Fibroblast of skin of left quadriceps (primary cell): ENCODE measurements at regions not wholly inside any gene's neighbourhood (a gene's known extent, or its start where the extent isn't known, plus 50 kb on each side); places are given as distances from the start of the nearest gene placed in this dataset.
A peak's percentile ranks its signal among the peaks of the same experiment; 100 is the strongest.

Experiments used
- DNase-seq, 2 experiments: peaks; one replicate each; pipeline ENCODE4 v3.0.0-alpha.2; 2013; ENCODE audit warnings: low read depth in 2 of 2

GRCh38 chr13:67726979-67727378, 496.8 kb upstream of the PCDH9 start:
- DNase-seq, result no peak

GRCh38 chr13:67725999-67726398, 495.9 kb upstream of the PCDH9 start:
- DNase-seq, result no peak

- DNase-seq, result no peak
Measured at GRCh38 chr13:67713571-67713970, 483.4 kb upstream of the PCDH9 start.

- no peak for DNase-seq
Measured at GRCh38 chr13:67696775-67697174, 466.6 kb upstream of the PCDH9 start.

GRCh38 chr13:67664502-67664901, 434.4 kb upstream of the PCDH9 start:
- no peak for DNase-seq

- no peak for DNase-seq
Measured at GRCh38 chr13:67662997-67663396, 432.9 kb upstream of the PCDH9 start.

- DNase-seq, result no peak
Measured at GRCh38 chr13:67652887-67653286, 422.8 kb upstream of the PCDH9 start.

- no peak for DNase-seq
Measured at GRCh38 chr13:67651908-67652465, 421.9 kb upstream of the PCDH9 start.

GRCh38 chr13:67650471-67650870, 420.3 kb upstream of the PCDH9 start:
- no peak for DNase-seq

GRCh38 chr13:67645874-67646467, 415.8 kb upstream of the PCDH9 start:
- no peak for DNase-seq

GRCh38 chr13:67643516-67644055, 413.4 kb upstream of the PCDH9 start:
- no peak for DNase-seq

- DNase-seq, result no peak
Measured at GRCh38 chr13:67642657-67643056, 412.5 kb upstream of the PCDH9 start.

- peak in 1 of 2 experiments; percentile 20 for DNase-seq
Measured at GRCh38 chr13:67635754-67636153, 405.6 kb upstream of the PCDH9 start.

GRCh38 chr13:67632590-67632989, 402.5 kb upstream of the PCDH9 start:
- peak in 1 of 2 experiments; percentile 13 for DNase-seq

- no peak for DNase-seq
Measured at GRCh38 chr13:67630640-67631039, 400.5 kb upstream of the PCDH9 start.

GRCh38 chr13:67623630-67624029, 393.5 kb upstream of the PCDH9 start:
- DNase-seq, result no peak

GRCh38 chr13:67620665-67621064, 390.5 kb upstream of the PCDH9 start:
- DNase-seq, result peak; percentile 59 to 65

GRCh38 chr13:67619995-67620380, 389.9 kb upstream of the PCDH9 start:
- no peak for DNase-seq

- DNase-seq, result no peak
Measured at GRCh38 chr13:67619351-67619994, 389.3 kb upstream of the PCDH9 start.

GRCh38 chr13:67614579-67614978, 384.4 kb upstream of the PCDH9 start:
- DNase-seq, result no peak

- DNase-seq, result no peak
Measured at GRCh38 chr13:67614013-67614412, 383.9 kb upstream of the PCDH9 start.

GRCh38 chr13:67588607-67589006, 358.5 kb upstream of the PCDH9 start:
- DNase-seq, result no peak

GRCh38 chr13:67577361-67577760, 347.2 kb upstream of the PCDH9 start:
- no peak for DNase-seq
